RWPE1 (cell line): ENCODE measurements at regions not wholly inside any gene's neighbourhood (a gene's known extent, or its start where the extent isn't known, plus 50 kb on each side); places are given as distances from the start of the nearest gene placed in this dataset.

Source experiments
- CTCF ChIA-PET: fragments of 350-600 bp; sonication (Branson Sonifier 250); formaldehyde crosslinking; extraction: SDS; loops from one replicate; lab custom pipeline; 2021; lab: Yijun Ruan, JAX
- POLR2A ChIA-PET: fragments of 400-600 bp; formaldehyde crosslinking; extraction: SDS; loops from one replicate; lab custom pipeline; 2020; ENCODE audit warnings: antibody characterized with exemption; ENCODE audit not compliant: low non-redundant PET; lab: Yijun Ruan, JAX
- DNase-seq: peaks from one replicate; pipeline ENCODE4 v3.0.0; 2012; ENCODE audit warnings: low spot score
- H3K27ac ChIP-seq: fragments of 450-650 bp; 2 replicates; pipeline ENCODE4 v1.5.1; 2017
- CTCF ChIP-seq: fragments of 450-650 bp; conservative IDR thresholded peaks from 2 replicates; pipeline ENCODE4 v1.5.1; 2017; ENCODE audit warnings: low read depth, mild to moderate bottlenecking

GRCh38 chr2:82320296-82320695 lies 2015.7 kb upstream of the LRRTM1 start:
- CTCF ChIA-PET = no interaction called here
- H3K27ac ChIP-seq = no peak overlapping the region
- POLR2A ChIA-PET = no interaction called here
- no peak for TF ChIP-seq CTCF
- DNase-seq = no peak

- POLR2A ChIA-PET = no interaction called here
- CTCF ChIA-PET = no interaction called here
- no peak for DNase-seq
Measured at GRCh38 chr2:82317012-82317411, 2012.5 kb upstream of the LRRTM1 start.

GRCh38 chr2:82316586-82316985 lies 2012.0 kb upstream of the LRRTM1 start:
- ChIA-PET CTCF (no interaction called here), POLR2A (no interaction called here)
- DNase-seq = no peak

More at GRCh38 chr2:82317012-82317411, 2012.5 kb upstream of the LRRTM1 start:
- no peak overlapping the region for H3K27ac ChIP-seq
- TF ChIP-seq CTCF = no peak

GRCh38 chr2:82314836-82315472 lies 2010.4 kb upstream of the LRRTM1 start:
- POLR2A ChIA-PET = no interaction called here
- TF ChIP-seq CTCF = no peak
- CTCF ChIA-PET = no interaction called here
- DNase-seq = no peak
- no peak overlapping the region for H3K27ac ChIP-seq

More at GRCh38 chr2:82316586-82316985, 2012.0 kb upstream of the LRRTM1 start:
- no peak for TF ChIP-seq CTCF
- H3K27ac ChIP-seq = no peak overlapping the region

GRCh38 chr2:82307511-82307910 lies 2003.0 kb upstream of the LRRTM1 start:
- POLR2A ChIA-PET = no interaction called here
- no peak for TF ChIP-seq CTCF
- no peak for DNase-seq
- H3K27ac ChIP-seq = no peak overlapping the region
- CTCF ChIA-PET = no interaction called here

- ChIA-PET POLR2A (no interaction called here), CTCF (no interaction called here)
- DNase-seq = no peak
- H3K27ac ChIP-seq = no peak overlapping the region
- no peak for TF ChIP-seq CTCF
Measured at GRCh38 chr2:82301506-82301905, 1997.0 kb upstream of the LRRTM1 start.
